ENCODE measurements at regions not wholly inside any gene's neighbourhood (a gene's known extent, or its start where the extent isn't known, plus 50 kb on each side); places are given as distances from the start of the nearest gene placed in this dataset.

- TF ChIP-seq, protein P1, sequence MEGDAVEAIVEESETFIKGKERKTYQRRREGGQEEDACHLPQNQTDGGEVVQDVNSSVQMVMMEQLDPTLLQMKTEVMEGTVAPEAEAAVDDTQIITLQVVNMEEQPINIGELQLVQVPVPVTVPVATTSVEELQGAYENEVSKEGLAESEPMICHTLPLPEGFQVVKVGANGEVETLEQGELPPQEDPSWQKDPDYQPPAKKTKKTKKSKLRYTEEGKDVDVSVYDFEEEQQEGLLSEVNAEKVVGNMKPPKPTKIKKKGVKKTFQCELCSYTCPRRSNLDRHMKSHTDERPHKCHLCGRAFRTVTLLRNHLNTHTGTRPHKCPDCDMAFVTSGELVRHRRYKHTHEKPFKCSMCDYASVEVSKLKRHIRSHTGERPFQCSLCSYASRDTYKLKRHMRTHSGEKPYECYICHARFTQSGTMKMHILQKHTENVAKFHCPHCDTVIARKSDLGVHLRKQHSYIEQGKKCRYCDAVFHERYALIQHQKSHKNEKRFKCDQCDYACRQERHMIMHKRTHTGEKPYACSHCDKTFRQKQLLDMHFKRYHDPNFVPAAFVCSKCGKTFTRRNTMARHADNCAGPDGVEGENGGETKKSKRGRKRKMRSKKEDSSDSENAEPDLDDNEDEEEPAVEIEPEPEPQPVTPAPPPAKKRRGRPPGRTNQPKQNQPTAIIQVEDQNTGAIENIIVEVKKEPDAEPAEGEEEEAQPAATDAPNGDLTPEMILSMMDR (conservative IDR thresholded peaks at IDR 0.05; ENCODE audit: low read depth, low read length), result no peak
- no peak for TF ChIP-seq EZH2 (IDR thresholded peaks at IDR 0.05; ENCODE audit: borderline replicate concordance, low read depth, low read length, poor library complexity, severe bottlenecking)
Observed at GRCh38 chr13:84821261-84821660, 939.0 kb upstream of the SLITRK1 start.
